ENCODE measurements at regions not wholly inside any gene's neighbourhood (a gene's known extent, or its start where the extent isn't known, plus 50 kb on each side); places are given as distances from the start of the nearest gene placed in this dataset.

GRCh38 chr9:106419829-106420228, 443.1 kb upstream of the ZNF462 start:
- H3K9me3 ChIP-seq: no peaks in the 10 kb centered on the region
- intact Hi-C loops (cut with DNase I; ENCODE audit: low total_unique reads): no loop called here
- no peaks in the 10 kb centered on the region for H3K36me3 ChIP-seq
- H3K27ac ChIP-seq: no peak overlapping the region
- no peaks in the 10 kb centered on the region for H3K4me1 ChIP-seq
- H3K27me3 ChIP-seq: no peaks in the 10 kb centered on the region
- DNase-seq: no peak
- TF ChIP-seq POLR2A (IDR thresholded peaks at IDR 0.05) (no peak), CTCF (IDR thresholded peaks at IDR 0.05) (no peak)
- no peak overlapping the region for H3K4me3 ChIP-seq

GRCh38 chr9:106420511-106420944, 442.4 kb upstream of the ZNF462 start:
- DNase-seq: no peak
- Histone ChIP-seq H3K27me3 (no peaks in the 10 kb centered on the region), H3K27ac (no peak overlapping the region), H3K4me1 (no peaks in the 10 kb centered on the region), H3K36me3 (no peaks in the 10 kb centered on the region), H3K4me3 (no peak overlapping the region), H3K9me3 (no peaks in the 10 kb centered on the region)
- no peak for TF ChIP-seq POLR2A (IDR thresholded peaks at IDR 0.05)
- no peak for TF ChIP-seq CTCF (IDR thresholded peaks at IDR 0.05)
- intact Hi-C loops (cut with DNase I; ENCODE audit: low total_unique reads): no loop called here

GRCh38 chr9:106421772-106422171, 441.2 kb upstream of the ZNF462 start:
- Histone ChIP-seq H3K4me3 (no peak overlapping the region), H3K36me3 (no peaks in the 10 kb centered on the region), H3K27me3 (no peaks in the 10 kb centered on the region), H3K4me1 (no peaks in the 10 kb centered on the region), H3K27ac (no peak overlapping the region), H3K9me3 (no peaks in the 10 kb centered on the region)
- no peak for TF ChIP-seq CTCF (IDR thresholded peaks at IDR 0.05)
- no peak for TF ChIP-seq POLR2A (IDR thresholded peaks at IDR 0.05)
- intact Hi-C loops (cut with DNase I; ENCODE audit: low total_unique reads): no loop called here
- no peak for DNase-seq

- TF ChIP-seq CTCF (IDR thresholded peaks at IDR 0.05) (no peak), POLR2A (IDR thresholded peaks at IDR 0.05) (no peak)
- H3K9me3 ChIP-seq: no peaks in the 10 kb centered on the region
- DNase-seq: no peak
- no peak overlapping the region for H3K4me3 ChIP-seq
- H3K27ac ChIP-seq: no peak overlapping the region
- no peaks in the 10 kb centered on the region for H3K4me1 ChIP-seq
- intact Hi-C loops (cut with DNase I; ENCODE audit: low total_unique reads): no loop called here
- no peaks in the 10 kb centered on the region for H3K36me3 ChIP-seq
- H3K27me3 ChIP-seq: no peaks in the 10 kb centered on the region
These were observed 439.4 kb upstream of the ZNF462 start for GRCh38 chr9:106423575-106423974.

GRCh38 chr9:106432631-106433030, 430.3 kb upstream of the ZNF462 start:
- no peak for TF ChIP-seq POLR2A (IDR thresholded peaks at IDR 0.05)
- TF ChIP-seq CTCF (IDR thresholded peaks at IDR 0.05): no peak
- intact Hi-C loops (cut with DNase I; ENCODE audit: low total_unique reads): no loop called here

More at GRCh38 chr9:106432631-106433030, 430.3 kb upstream of the ZNF462 start:
- Histone ChIP-seq H3K27ac (no peak overlapping the region), H3K4me1 (no peaks in the 10 kb centered on the region), H3K27me3 (no peaks in the 10 kb centered on the region), H3K9me3 (no peaks in the 10 kb centered on the region), H3K36me3 (no peaks in the 10 kb centered on the region), H3K4me3 (no peak overlapping the region)
- DNase-seq: no peak

Data from uterus (tissue), 3 donors.